Activated naive CD4-positive, alpha-beta T cell treated with anti-CD3 and anti-CD28 coated beads, Interleukin-2, amount 10 ng/mL, durations not matched to agents 7 days and 5 days (primary cell): ENCODE measurements at regions not wholly inside any gene's neighbourhood (a gene's known extent, or its start where the extent isn't known, plus 50 kb on each side); places are given as distances from the start of the nearest gene placed in this dataset.
"Not testable (repeated sequence)": the region's sequence is repeated elsewhere in the genome, so short reads cannot be mapped to it uniquely, and the experiment has no call there.

Source experiments
- CTCF ChIA-PET: fragments of 350-600 bp; sonication (Branson Sonifier 250); formaldehyde crosslinking; loops from one replicate; lab custom pipeline; 2021; ENCODE audit warnings: antibody characterized with exemption; lab: Charles Lee
- DNase-seq: peaks from one replicate; pipeline ENCODE4 v3.0.0-alpha.2; 2020
- H3K27ac Mint-ChIP-seq: one replicate; pipeline ENCODE4 v1.8.0; 2021; ENCODE audit warnings: mild to moderate bottlenecking, moderate library complexity, mixed read lengths
- H3K27me3 Mint-ChIP-seq: one replicate; pipeline ENCODE4 v1.8.0; 2021; ENCODE audit warnings: mild to moderate bottlenecking, mixed read lengths
- H3K36me3 Mint-ChIP-seq: one replicate; pipeline ENCODE4 v1.8.0; 2021; ENCODE audit warnings: mixed read lengths
- H3K4me1 Mint-ChIP-seq: one replicate; pipeline ENCODE4 v1.8.0; 2021; ENCODE audit warnings: mixed read lengths
- H3K4me3 Mint-ChIP-seq: one replicate; pipeline ENCODE4 v1.8.0; 2021; ENCODE audit warnings: mild to moderate bottlenecking, moderate library complexity, mixed read lengths
- H3K9me3 Mint-ChIP-seq: one replicate; pipeline ENCODE4 v1.8.0; 2021; ENCODE audit warnings: mixed read lengths

GRCh38 chr6:55100686-55101085 lies 73.6 kb upstream of the HCRTR2 start:
- no peaks in the 10 kb centered on the region for H3K4me1 Mint-ChIP-seq
- DNase-seq, result no peak
- H3K4me3 Mint-ChIP-seq, result no peak overlapping the region
- no peak overlapping the region for H3K27ac Mint-ChIP-seq
- no peaks in the 10 kb centered on the region for H3K27me3 Mint-ChIP-seq
- H3K9me3 Mint-ChIP-seq, result peaks cover 6% of the 10 kb centered on the region
- CTCF ChIA-PET, result no interaction called here
- no peaks in the 10 kb centered on the region for H3K36me3 Mint-ChIP-seq

GRCh38 chr6:55101157-55101556 lies 73.2 kb upstream of the HCRTR2 start:
- no peak overlapping the region for H3K27ac Mint-ChIP-seq
- CTCF ChIA-PET, result no interaction called here
- no peaks in the 10 kb centered on the region for H3K4me1 Mint-ChIP-seq
- no peak overlapping the region for H3K4me3 Mint-ChIP-seq
- no peak for DNase-seq
- no peaks in the 10 kb centered on the region for H3K27me3 Mint-ChIP-seq
- H3K9me3 Mint-ChIP-seq, result peaks cover 7% of the 10 kb centered on the region
- H3K36me3 Mint-ChIP-seq, result no peaks in the 10 kb centered on the region

DNA sequence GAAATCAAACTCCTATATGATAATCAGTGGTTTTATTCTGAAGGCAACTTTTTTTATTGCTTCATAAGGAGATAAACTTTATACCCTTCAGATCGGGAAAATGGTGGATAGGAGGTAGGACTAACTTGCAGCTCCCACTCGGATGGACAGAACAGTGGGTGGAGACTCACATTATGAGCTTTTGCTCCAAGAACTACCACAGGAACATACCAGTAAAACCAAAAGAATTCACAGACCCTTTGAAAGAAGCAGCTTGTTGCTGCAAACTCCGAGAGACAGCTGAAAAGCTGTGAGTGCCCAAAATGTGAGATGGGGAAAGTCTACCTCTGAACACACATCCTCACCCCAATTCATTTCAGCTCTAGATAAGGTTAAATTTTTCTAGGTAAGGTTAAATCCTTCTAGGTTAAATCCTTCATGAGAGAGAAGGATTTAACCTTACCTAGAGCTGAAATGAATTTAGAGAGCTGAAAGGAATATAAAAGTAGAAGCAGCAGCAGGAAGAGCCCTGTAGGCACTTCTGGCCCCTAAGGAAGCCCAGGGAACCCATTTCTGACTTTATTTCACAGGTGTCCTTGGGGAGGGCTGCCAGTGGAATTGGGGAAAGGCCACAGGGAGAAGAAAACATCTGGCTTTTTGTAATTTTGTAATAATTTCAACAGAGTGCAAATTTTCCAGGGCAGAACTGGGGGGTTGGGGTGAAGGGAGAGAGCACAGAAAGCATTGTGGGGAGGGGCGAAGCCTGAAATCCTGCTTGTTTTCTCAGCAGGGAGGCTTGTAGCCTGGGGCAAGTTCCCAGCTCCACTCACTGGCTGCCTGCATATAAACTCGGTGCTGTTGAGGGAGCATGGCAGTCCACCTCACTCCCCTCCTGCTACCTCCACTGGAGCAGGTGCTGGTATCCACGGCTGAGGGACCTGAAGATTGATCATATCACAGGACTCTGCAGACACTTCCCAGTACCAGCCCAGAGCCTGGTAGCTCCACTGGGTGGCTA lies 65.9 kb upstream of the HCRTR2 start:
- H3K9me3 Mint-ChIP-seq, result peaks cover 18% of the 10 kb centered on the region
- no peak for DNase-seq
- no peaks in the 10 kb centered on the region for H3K27me3 Mint-ChIP-seq
- H3K36me3 Mint-ChIP-seq, result no peaks in the 10 kb centered on the region
- CTCF ChIA-PET, result no interaction called here
- no peak overlapping the region for H3K4me3 Mint-ChIP-seq
- no peaks in the 10 kb centered on the region for H3K4me1 Mint-ChIP-seq
- H3K27ac Mint-ChIP-seq, result no peak overlapping the region

DNA sequence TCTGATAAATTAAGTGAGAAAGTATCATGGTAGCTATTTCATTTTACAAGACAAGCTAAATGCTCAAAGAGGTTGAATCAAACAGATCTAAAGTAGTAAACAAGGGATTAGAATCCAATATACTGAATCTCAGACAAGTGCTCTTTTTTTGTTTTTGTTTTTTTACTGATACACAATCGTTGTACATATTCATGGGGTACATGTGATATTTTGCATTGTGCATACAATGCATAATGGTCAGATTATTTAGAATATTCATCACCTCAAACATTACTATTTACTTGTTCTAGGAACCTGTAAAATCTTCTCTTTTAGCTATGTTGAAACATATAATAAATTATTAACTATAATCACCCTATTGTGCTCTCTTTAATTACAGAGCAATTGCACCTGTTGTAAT lies 57.0 kb upstream of the HCRTR2 start:
- Mint-ChIP-seq H3K27ac (no peak overlapping the region), H3K4me1 (no peaks in the 10 kb centered on the region), H3K9me3 (peaks cover 27% of the 10 kb centered on the region), H3K4me3 (no peak overlapping the region), H3K36me3 (no peaks in the 10 kb centered on the region), H3K27me3 (no peaks in the 10 kb centered on the region)
- no peak for DNase-seq
- CTCF ChIA-PET, result no interaction called here

DNA sequence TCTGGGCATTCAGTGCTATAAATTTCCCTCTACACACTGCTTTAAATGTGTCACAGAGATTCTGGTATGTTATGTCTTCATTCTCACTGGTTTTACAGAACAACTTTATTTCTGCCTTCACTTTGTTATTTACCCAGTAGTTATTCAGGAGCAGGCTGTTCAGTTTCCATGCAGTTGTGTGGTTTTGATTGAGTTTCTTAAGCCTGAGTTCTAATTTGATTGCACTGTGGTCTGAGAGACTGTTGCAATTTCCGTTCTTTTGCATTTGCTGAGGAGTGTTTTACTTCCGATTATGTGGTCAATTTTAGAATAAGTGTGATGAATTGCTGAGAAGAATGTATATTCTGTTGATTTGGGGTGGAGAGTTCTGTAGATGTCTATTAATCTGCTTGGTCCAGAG lies 50.1 kb upstream of the HCRTR2 start:
- H3K27me3 Mint-ChIP-seq, H3K4me1 Mint-ChIP-seq, CTCF ChIA-PET, H3K27ac Mint-ChIP-seq, DNase-seq, H3K36me3 Mint-ChIP-seq, H3K4me3 Mint-ChIP-seq: not testable (repeated sequence)
- peaks cover 40% of the 10 kb centered on the region for H3K9me3 Mint-ChIP-seq
